Tibial nerve (tissue), 4 donors: ENCODE measurements at regions not wholly inside any gene's neighbourhood (a gene's known extent, or its start where the extent isn't known, plus 50 kb on each side); places are given as distances from the start of the nearest gene placed in this dataset.

Experiments
- DNase-seq, 2 donors: peaks; one replicate each; pipeline ENCODE4 v3.0.0-alpha.2; 2019; ENCODE audit warnings: low spot score in 2 of 2
- H3K27ac ChIP-seq, 4 donors: fragments of 200-600 bp; sonication (generic) in 3 of 4; one replicate each; pipeline ENCODE4 v1.5.1; 2017 to 2019; ENCODE audit warnings: mild to moderate bottlenecking in 1 of 4
- H3K27me3 ChIP-seq, 2 donors: fragments of 200-600 bp; sonication (generic) in 1 of 2; one replicate each; pipeline versions ENCODE4 v1.5.1 to v1.6.0; 2017 to 2019
- H3K36me3 ChIP-seq, 3 donors: fragments of 200-600 bp; sonication (generic); one replicate each; pipeline ENCODE4 v1.5.1; 2018 to 2019
- H3K4me1 ChIP-seq, 4 donors: fragments of 200-600 bp; sonication (generic) in 3 of 4; one replicate each; pipeline ENCODE4 v1.5.1; 2017 to 2019
- H3K4me3 ChIP-seq, 4 donors: fragments of 200-600 bp; sonication (generic) in 3 of 4; one replicate each; pipeline ENCODE4 v1.5.1; 2017 to 2019; ENCODE audit warnings: mild to moderate bottlenecking in 1 of 4, moderate library complexity in 1 of 4
- H3K9me3 ChIP-seq, 4 donors: fragments of 200-600 bp; sonication (generic) in 3 of 4; one replicate each; pipeline ENCODE4 v1.5.1; 2017 to 2019
- CTCF ChIP-seq, 5 experiments: fragments of 200-600 bp in 3 of 5; fragments of 450-650 bp in 2 of 5; sonication (generic) in 3 of 5; IDR thresholded peaks; one replicate each; pipeline ENCODE4 v1.5.1; 2016 to 2019; ENCODE audit warnings: antibody characterized with exemption in 5 of 5, mild to moderate bottlenecking in 3 of 5, moderate library complexity in 2 of 5
- EP300 ChIP-seq, 2 donors: sonication (generic); formaldehyde crosslinking; IDR thresholded peaks; one replicate each; pipeline ENCODE4 v1.6.1; 2017; ENCODE audit warnings: antibody characterized with exemption in 2 of 2, mild to moderate bottlenecking in 1 of 2
- POLR2A ChIP-seq, 2 donors: fragments of 450-650 bp; IDR thresholded peaks; one replicate each; pipeline ENCODE4 v1.6.1; 2017; ENCODE audit warnings: antibody characterized with exemption in 2 of 2, mild to moderate bottlenecking in 2 of 2, moderate library complexity in 2 of 2
- WGBS, 2 donors: methylation state at CpG; one replicate each; pipeline ENCODE4 v1.1.5; 2018; 5-methylcytosine and 5-hydroxymethylcytosine counted together

GRCh38 chr14:94867209-94867608, 97.3 kb upstream of the GSC start:
- no peak overlapping the region for H3K4me3 ChIP-seq
- peaks cover 0 to 26% (median 3%) of the 10 kb centered on the region in 4 donors for H3K4me1 ChIP-seq
- no peak for TF ChIP-seq CTCF (IDR thresholded peaks at IDR 0.05)
- TF ChIP-seq EP300 (IDR thresholded peaks at IDR 0.05) = no peak
- no peak for TF ChIP-seq POLR2A (IDR thresholded peaks at IDR 0.05)
- no peak overlapping the region for H3K27ac ChIP-seq
- no peaks in the 10 kb centered on the region for H3K9me3 ChIP-seq
- H3K36me3 ChIP-seq = no peaks in the 10 kb centered on the region
- H3K27me3 ChIP-seq = peaks cover 0 to 19% of the 10 kb centered on the region in 2 donors
- no peak for DNase-seq
- WGBS, 2 donors = 94 to 98% methylated on average over 6 of the region's 6 CpGs

- Histone ChIP-seq H3K4me3 (no peak overlapping the region), H3K36me3 (no peaks in the 10 kb centered on the region), H3K27ac (peak overlapping the region in 1 of 4 donors; percentile 28), H3K4me1 (peaks cover 0 to 26% (median 3%) of the 10 kb centered on the region in 4 donors), H3K9me3 (no peaks in the 10 kb centered on the region), H3K27me3 (peaks cover 0 to 19% of the 10 kb centered on the region in 2 donors)
- 31 to 41% methylated on average over 31 to 42 of the region's 45 CpGs for WGBS, 2 donors
- DNase-seq = no peak
- TF ChIP-seq CTCF (IDR thresholded peaks at IDR 0.05) (no peak), EP300 (IDR thresholded peaks at IDR 0.05) (no peak), POLR2A (IDR thresholded peaks at IDR 0.05) (no peak)
These were observed 94.7 kb upstream of the GSC start for GRCh38 chr14:94864387-94865195.

- no peak for DNase-seq
- no peak for TF ChIP-seq EP300 (IDR thresholded peaks at IDR 0.05)
- no peak for TF ChIP-seq POLR2A (IDR thresholded peaks at IDR 0.05)
- TF ChIP-seq CTCF (IDR thresholded peaks at IDR 0.05) = no peak
- 94 to 96% methylated on average over 5 of the region's 5 CpGs for whole genome bisulfite sequencing, 2 donors
- H3K27ac ChIP-seq = no peak overlapping the region
- H3K4me3 ChIP-seq = no peak overlapping the region
- H3K36me3 ChIP-seq = no peaks in the 10 kb centered on the region
- no peaks in the 10 kb centered on the region for H3K9me3 ChIP-seq
- H3K4me1 ChIP-seq = peaks cover 0 to 18% (median 2%) of the 10 kb centered on the region in 4 donors
- peaks cover 0 to 19% of the 10 kb centered on the region in 2 donors for H3K27me3 ChIP-seq
These were observed 93.5 kb upstream of the GSC start for GRCh38 chr14:94863366-94863765.

GRCh38 chr14:94857950-94858349, 88.0 kb upstream of the GSC start:
- no peak for DNase-seq
- Histone ChIP-seq H3K27me3 (no peaks in the 10 kb centered on the region), H3K4me1 (no peaks in the 10 kb centered on the region), H3K27ac (no peak overlapping the region), H3K9me3 (peaks cover 0 to 13% (median 0%) of the 10 kb centered on the region in 4 donors), H3K4me3 (no peak overlapping the region), H3K36me3 (no peaks in the 10 kb centered on the region)
- 58% methylated on average over 5 of the region's 5 CpGs for WGBS, 2 donors
- no peak for TF ChIP-seq EP300 (IDR thresholded peaks at IDR 0.05)
- no peak for TF ChIP-seq CTCF (IDR thresholded peaks at IDR 0.05)
- no peak for TF ChIP-seq POLR2A (IDR thresholded peaks at IDR 0.05)

- no peak overlapping the region for H3K27ac ChIP-seq
- 84 to 92% methylated on average over 3 of the region's 3 CpGs for WGBS, 2 donors
- no peak for TF ChIP-seq CTCF (IDR thresholded peaks at IDR 0.05)
- TF ChIP-seq EP300 (IDR thresholded peaks at IDR 0.05) = no peak
- no peak for TF ChIP-seq POLR2A (IDR thresholded peaks at IDR 0.05)
- DNase-seq = no peak
- H3K27me3 ChIP-seq = no peaks in the 10 kb centered on the region
- H3K4me3 ChIP-seq = no peak overlapping the region
- peaks cover 0 to 9% (median 0%) of the 10 kb centered on the region in 4 donors for H3K4me1 ChIP-seq
- peaks cover 0 to 13% (median 0%) of the 10 kb centered on the region in 4 donors for H3K9me3 ChIP-seq
- no peaks in the 10 kb centered on the region for H3K36me3 ChIP-seq
These were observed 84.0 kb upstream of the GSC start for GRCh38 chr14:94853920-94854319.
